ENCODE measurements at regions not wholly inside any gene's neighbourhood (a gene's known extent, or its start where the extent isn't known, plus 50 kb on each side); places are given as distances from the start of the nearest gene placed in this dataset.
"Not testable (repeated sequence)": the region's sequence is repeated elsewhere in the genome, so short reads cannot be mapped to it uniquely, and the experiment has no call there.

DNA sequence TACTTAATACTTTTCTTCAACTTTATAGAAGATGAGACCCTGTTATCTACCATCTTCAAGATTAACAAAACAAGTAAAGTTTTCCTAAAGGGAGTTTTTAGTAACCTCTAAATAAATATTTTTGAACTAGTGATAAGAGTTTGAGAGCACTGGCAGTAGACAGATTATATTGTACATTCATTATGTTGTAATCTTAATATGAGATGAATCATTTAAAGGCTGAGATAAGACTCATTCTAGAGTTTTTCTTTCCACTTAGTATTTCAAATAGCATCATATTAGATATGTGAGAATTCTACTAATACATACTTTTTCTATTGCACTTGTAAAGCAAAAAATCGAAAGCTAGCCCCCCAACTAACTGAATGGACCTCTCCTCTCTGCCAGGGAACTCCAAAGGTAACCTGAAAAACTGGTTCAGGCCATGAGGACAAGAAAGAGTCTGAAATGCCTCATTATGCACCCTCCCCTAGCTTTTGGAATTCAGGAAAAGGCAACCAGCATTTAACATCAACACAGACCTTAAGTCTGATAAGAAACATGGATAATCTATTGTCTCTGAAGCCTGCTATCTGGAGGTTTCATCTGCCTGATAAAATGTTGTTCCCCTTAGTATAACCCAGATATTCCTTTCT, 875.4 kb upstream of the SLC10A2 start:
- DNase-seq (no peak), ATAC-seq (replicated peaks) (no peak)
- Mint-ChIP-seq H3K4me1 (no peaks in the 10 kb centered on the region), H3K36me3 (no peaks in the 10 kb centered on the region), H3K4me3 (no peak overlapping the region), H3K9me3 (no peaks in the 10 kb centered on the region), H3K27ac (no peak overlapping the region), H3K27me3 (no peaks in the 10 kb centered on the region)

DNA sequence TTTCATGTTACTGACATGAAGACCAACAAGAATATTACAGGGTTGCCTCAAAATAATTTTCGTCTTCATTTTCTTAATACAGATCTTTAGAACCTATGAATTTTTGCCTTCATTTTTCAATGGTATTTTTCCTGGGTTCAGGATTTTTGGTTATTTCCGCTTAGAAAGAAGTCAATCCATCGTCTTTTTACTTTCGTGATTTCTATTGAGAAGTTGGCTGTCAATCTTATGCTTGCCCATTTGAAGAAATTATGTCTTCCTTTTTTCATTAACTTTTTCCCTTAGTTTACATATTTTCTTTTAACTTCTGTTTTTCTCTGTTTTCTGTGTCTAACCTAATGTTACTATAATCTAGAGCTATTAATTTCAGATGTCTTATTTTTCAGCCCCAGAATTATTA, 868.9 kb upstream of the SLC10A2 start:
- Mint-ChIP-seq H3K27me3 (no peaks in the 10 kb centered on the region), H3K36me3 (no peaks in the 10 kb centered on the region), H3K4me1 (no peaks in the 10 kb centered on the region), H3K9me3 (peaks cover 2 to 4% of the 10 kb centered on the region in 2 donors), H3K4me3 (no peak overlapping the region), H3K27ac (no peak overlapping the region)
- ATAC-seq (replicated peaks) = no peak
- DNase-seq = no peak

DNA sequence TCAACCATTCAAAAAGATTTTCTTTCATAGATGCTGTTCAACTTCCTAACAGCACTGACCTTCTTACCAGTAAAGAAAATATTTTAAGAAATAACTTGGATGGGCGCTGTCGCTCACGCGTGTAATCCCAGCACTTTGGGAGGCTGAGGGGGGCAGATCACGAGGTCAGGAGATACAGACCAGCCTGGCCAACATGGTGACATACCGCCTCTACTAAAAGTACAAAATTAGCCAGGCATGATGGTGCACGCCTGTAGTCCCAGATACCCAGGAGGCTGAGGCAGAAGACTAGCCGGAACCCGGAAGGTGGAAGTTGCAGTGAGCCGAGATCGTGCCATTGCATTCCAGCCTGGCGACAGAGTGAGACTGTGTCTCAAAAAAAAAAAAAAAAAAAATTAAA, 865.7 kb upstream of the SLC10A2 start:
- no peak for ATAC-seq (replicated peaks)
- H3K9me3 Mint-ChIP-seq = peaks cover 2 to 4% of the 10 kb centered on the region in 2 donors

DNA sequence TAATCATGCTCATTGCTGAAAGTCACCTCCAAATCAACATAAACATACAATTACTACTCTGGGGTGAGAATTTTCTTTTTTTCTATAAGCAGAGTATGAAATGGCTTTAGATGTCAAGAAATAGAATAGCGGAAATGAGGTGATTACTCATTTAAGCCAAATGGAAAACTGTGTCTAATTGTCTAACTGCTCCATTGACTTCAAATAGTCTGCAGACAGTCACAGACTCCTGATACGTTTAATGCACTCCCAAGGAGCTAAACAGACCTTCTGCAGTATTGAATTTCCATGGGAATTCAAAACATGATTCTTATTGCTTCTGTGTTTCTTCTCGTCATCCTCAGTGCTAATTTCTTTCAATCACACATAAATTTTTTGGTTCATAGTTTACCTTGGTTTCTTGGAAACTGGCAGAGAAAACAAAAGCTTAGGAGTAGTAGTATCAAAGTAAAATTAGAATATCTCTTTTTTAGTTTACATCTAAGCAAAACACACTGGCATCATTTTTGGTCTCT, 865.2 kb upstream of the SLC10A2 start:
- Mint-ChIP-seq H3K36me3 (no peaks in the 10 kb centered on the region), H3K9me3 (peaks cover 2 to 4% of the 10 kb centered on the region in 2 donors), H3K4me1 (no peaks in the 10 kb centered on the region), H3K27me3 (no peaks in the 10 kb centered on the region), H3K27ac (no peak overlapping the region), H3K4me3 (no peak overlapping the region)
- DNase-seq (no peak), ATAC-seq (replicated peaks) (no peak)

More for the DNA sequence above, 865.7 kb upstream of the SLC10A2 start:
- Mint-ChIP-seq H3K4me1 (no peaks in the 10 kb centered on the region), H3K4me3 (no peak overlapping the region), H3K27me3 (no peaks in the 10 kb centered on the region), H3K27ac (no peak overlapping the region), H3K36me3 (no peaks in the 10 kb centered on the region)
- DNase-seq = no peak

DNA sequence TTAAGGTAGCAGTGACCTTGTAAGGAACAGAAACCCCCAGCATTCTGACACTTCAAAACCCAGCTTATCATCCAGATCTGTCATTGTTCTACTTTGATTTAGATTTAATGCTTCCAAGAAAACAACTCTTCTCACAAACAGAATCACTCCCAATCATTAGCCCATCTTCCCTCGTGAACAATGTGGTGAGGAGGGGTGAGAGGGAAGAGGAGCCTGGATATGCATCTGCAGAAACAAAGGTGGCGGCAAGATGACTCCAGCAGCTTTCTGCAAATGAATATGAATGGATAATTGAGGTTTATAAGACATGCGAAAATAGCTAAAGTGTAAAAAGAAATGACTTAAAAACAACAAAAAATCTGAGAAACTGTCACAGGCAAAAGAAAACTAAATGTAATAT, 859.9 kb upstream of the SLC10A2 start:
- H3K36me3 Mint-ChIP-seq = no peaks in the 10 kb centered on the region
- H3K4me1 Mint-ChIP-seq = no peaks in the 10 kb centered on the region
- H3K27ac Mint-ChIP-seq = no peak overlapping the region
- DNase-seq (no peak), ATAC-seq (replicated peaks) (no peak)
- H3K4me3 Mint-ChIP-seq = no peak overlapping the region
- no peaks in the 10 kb centered on the region for H3K27me3 Mint-ChIP-seq
- no peaks in the 10 kb centered on the region for H3K9me3 Mint-ChIP-seq

DNA sequence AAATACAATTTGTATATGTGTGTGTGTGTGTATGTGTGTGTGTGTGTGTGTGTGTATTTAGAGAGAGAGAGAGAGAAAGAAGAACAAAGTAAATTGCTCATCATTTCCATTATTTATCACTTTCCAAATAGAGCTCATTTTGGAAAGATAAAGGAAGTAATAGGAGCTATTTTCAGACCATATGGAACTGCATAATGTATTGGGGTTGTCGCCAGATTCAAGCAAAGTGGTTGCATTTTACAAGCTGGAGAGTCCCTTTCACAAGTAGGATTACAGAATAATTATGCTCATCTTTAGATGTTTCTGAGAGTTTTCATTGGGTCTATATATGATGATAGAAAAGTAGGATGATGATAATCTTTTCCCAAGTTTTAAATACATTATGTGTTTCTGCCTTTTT, 842.7 kb upstream of the SLC10A2 start:
- Mint-ChIP-seq H3K4me1 (no peaks in the 10 kb centered on the region), H3K4me3 (no peak overlapping the region), H3K27ac (no peak overlapping the region), H3K9me3 (peaks cover 0 to 3% of the 10 kb centered on the region in 2 donors), H3K36me3 (no peaks in the 10 kb centered on the region), H3K27me3 (no peaks in the 10 kb centered on the region)
- DNase-seq = no peak
- ATAC-seq (replicated peaks) = no peak

DNA sequence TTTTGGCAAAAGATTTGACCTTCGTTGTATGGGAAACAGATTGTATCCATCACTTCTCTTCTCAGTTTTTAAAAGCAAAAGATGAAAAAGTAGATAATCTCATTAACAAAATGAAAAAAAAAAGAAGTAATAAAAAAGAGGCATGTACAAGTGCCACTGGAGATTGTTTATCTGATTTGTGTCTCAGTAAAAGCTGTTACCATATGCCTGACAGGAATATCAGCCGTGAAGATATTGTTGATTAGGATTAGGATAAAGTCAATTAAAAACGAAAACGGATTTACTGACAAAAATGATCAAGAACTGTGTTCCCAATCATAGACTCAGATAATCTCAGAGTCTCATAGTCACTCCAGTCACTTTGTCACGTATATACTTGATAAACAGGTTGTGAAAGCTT, 842.1 kb upstream of the SLC10A2 start:
- H3K9me3 Mint-ChIP-seq = peaks cover 0 to 3% of the 10 kb centered on the region in 2 donors
- no peaks in the 10 kb centered on the region for H3K4me1 Mint-ChIP-seq
- ATAC-seq (replicated peaks) = no peak
- DNase-seq = no peak
- no peaks in the 10 kb centered on the region for H3K36me3 Mint-ChIP-seq
- no peak overlapping the region for H3K4me3 Mint-ChIP-seq
- no peak overlapping the region for H3K27ac Mint-ChIP-seq
- no peaks in the 10 kb centered on the region for H3K27me3 Mint-ChIP-seq

DNA sequence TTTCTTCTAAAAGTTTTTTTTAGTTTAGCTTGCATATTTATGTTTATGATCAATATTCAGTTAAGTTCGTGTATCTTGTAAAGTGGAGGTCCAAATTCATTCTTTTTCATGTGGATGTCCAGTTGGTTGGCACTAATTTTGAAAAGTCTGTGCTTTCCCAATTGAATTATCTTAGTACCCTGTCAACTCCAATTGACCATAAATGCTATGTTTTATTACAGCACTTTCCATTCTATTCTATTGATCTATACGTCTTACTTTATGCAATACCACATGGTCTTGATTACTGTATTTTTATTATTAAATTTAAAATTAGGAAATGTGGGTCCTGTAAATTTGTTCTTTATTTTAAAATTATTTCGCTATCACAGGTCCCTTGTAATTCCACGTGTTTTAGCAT, 837.6 kb upstream of the SLC10A2 start:
- Mint-ChIP-seq H3K27me3 (no peaks in the 10 kb centered on the region), H3K27ac (no peak overlapping the region), H3K4me1 (no peaks in the 10 kb centered on the region), H3K4me3 (no peak overlapping the region), H3K9me3 (peaks cover 0 to 5% of the 10 kb centered on the region in 2 donors), H3K36me3 (no peaks in the 10 kb centered on the region)
- no peak for DNase-seq
- ATAC-seq (replicated peaks) = no peak

DNA sequence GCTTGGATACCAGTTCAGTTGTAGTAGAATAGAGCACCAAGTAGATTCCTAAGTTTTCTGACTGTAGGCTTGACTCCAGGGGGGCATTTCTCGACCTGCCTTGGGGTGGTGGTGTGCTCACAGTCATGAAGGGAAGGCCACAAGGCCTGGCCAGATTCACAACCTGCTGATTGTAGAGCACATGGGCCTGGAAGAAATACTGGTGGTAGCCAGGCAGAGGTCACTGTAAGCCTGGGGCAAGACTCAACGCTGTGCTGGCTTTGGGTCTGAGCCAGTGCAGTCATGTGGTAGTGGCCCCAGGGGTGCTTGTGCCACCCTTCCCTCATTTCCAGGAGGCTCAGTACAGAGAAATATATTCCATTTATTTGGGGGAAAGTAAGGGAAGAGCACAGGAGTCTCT, 832.3 kb upstream of the SLC10A2 start:
- no peaks in the 10 kb centered on the region for H3K27me3 Mint-ChIP-seq
- no peak overlapping the region for H3K27ac Mint-ChIP-seq
- no peaks in the 10 kb centered on the region for H3K36me3 Mint-ChIP-seq
- H3K9me3 Mint-ChIP-seq = peaks cover 0 to 2% of the 10 kb centered on the region in 2 donors
- no peaks in the 10 kb centered on the region for H3K4me1 Mint-ChIP-seq
- ATAC-seq (replicated peaks) = peak in 1 of 2 donors; percentile 14
- DNase-seq = no peak
- H3K4me3 Mint-ChIP-seq = no peak overlapping the region

DNA sequence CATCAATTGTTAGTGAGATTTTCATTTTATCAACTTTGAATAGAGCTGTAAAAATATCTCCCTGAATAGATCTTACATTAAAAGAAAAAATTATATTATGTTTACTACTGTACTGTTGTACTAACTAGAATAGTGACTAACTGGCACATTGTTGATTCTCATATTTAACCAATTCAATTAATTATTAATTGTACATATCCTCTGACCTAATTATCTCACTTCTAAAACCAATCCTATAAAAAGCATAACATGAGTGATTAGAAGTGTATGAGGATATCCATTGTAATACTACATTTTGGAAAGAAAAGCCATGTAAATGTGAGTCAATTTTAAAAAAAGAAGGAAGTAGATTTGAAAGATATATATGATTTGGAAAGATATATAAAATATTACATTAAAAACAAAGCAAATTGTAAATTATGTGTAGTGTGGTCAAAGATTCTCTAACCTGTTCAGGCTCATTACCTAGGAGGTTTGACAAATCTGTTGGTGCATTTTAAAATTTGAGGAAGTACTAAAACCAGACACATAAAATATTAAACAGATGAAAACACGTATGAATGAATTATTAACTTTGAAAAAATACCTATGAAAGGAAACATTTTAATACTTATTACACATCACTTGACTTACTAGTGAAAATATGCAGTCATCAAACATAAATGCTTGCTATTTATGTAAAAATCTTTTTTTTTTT, 829.8 kb upstream of the SLC10A2 start:
- H3K9me3 Mint-ChIP-seq = peaks cover 0 to 2% of the 10 kb centered on the region in 2 donors
- no peak overlapping the region for H3K27ac Mint-ChIP-seq
- no peak for ATAC-seq (replicated peaks)
- H3K4me3 Mint-ChIP-seq = no peak overlapping the region
- no peak for DNase-seq
- no peaks in the 10 kb centered on the region for H3K36me3 Mint-ChIP-seq
- no peaks in the 10 kb centered on the region for H3K4me1 Mint-ChIP-seq
- no peaks in the 10 kb centered on the region for H3K27me3 Mint-ChIP-seq

DNA sequence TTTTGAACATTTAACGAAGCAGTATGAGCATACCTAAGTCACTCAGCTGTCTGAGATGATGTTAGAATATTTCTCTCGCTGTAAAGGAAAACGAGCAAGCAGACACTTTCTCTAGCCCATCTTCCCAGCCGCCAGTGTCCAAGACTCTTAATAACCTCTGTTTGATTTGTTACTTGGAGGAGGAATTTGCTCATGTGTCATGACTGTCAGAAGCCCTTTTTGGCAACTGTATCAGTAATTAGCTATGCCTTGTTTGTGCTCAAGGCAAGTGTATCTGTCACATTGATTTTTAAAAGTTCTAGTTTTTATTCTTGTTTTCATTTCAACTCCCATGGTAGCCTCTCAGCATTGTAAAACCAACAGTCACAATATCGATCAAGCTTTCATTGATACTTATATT, 828.4 kb upstream of the SLC10A2 start:
- Mint-ChIP-seq H3K27me3 (no peaks in the 10 kb centered on the region), H3K4me3 (no peak overlapping the region), H3K36me3 (no peaks in the 10 kb centered on the region), H3K9me3 (no peaks in the 10 kb centered on the region), H3K27ac (no peak overlapping the region), H3K4me1 (no peaks in the 10 kb centered on the region)
- no peak for ATAC-seq (replicated peaks)
- DNase-seq = no peak

DNA sequence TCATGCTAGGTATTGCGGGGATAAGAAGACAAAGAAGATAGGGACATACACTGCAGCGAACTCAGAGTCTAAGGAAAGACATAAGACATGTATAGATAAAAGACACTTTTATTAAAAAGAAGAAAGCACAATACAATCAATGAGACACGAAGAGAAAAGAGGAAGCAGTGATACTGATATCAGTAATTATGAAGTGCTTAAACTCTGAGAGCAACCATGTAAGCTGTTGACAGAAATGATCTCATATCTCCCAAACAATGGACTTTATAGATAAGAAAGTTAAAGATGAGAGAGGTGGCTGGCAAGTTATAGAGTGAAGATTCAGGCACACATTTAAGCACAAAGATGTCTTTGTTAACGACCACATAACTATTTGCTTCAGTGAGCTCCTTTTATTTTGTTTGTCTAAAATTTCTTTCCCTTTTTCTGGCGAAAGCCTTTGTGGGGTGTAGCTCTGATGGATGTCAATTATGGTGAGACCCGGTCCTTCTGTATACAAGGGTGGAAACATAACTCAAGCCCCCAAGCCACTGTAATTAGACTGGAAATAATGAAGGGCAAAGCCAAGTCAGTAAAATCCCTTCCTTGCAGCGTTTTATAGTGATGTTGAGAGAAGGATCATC, 818.0 kb upstream of the SLC10A2 start:
- Mint-ChIP-seq H3K36me3 (no peaks in the 10 kb centered on the region), H3K4me1 (no peaks in the 10 kb centered on the region)
- ATAC-seq (replicated peaks) = no peak

DNA sequence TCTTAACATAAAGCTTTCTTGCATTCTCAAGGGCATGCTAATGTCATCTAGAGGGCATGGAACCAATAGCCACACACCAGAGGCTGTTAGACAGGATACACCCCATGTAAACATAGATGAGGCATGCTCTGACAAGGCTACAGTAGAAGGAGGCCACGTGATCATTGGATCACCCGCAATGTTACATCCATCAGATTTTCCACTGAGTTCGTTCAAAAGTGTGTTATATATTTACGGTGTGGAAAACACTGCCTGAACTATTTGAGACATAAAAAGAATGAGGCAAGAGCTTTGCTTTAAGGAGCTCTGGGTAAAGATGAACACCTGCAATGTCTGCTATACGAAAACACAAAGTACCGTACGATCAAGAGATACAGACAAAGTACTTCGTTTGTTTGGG, 817.5 kb upstream of the SLC10A2 start:
- Mint-ChIP-seq H3K27me3 (no peaks in the 10 kb centered on the region), H3K9me3 (no peaks in the 10 kb centered on the region), H3K4me3 (no peak overlapping the region), H3K27ac (no peak overlapping the region), H3K36me3 (no peaks in the 10 kb centered on the region), H3K4me1 (no peaks in the 10 kb centered on the region)
- ATAC-seq (replicated peaks) (no peak), DNase-seq (no peak)

More for the DNA sequence above, 818.0 kb upstream of the SLC10A2 start:
- H3K27me3 Mint-ChIP-seq = no peaks in the 10 kb centered on the region
- no peaks in the 10 kb centered on the region for H3K9me3 Mint-ChIP-seq
- H3K4me3 Mint-ChIP-seq = no peak overlapping the region
- H3K27ac Mint-ChIP-seq = no peak overlapping the region
- DNase-seq = no peak

DNA sequence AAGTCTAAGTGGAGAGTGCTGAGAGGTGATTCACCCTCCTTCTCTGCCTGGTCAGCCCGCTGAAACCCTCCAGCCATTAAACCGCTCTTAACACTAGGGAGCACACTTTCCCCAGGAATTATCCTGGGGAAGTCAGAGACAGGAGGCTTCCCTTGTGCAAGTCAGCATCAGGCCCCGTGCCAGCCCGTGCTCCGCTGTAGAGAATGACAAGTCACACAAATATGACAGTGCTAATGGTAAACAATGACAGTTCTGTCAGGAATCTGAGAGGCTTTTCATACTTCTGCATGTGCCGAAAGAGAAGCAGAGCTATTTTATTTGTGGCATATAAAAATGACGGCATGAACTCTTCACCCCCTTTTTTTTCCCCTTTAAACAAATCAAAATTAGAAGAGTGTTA, 816.9 kb upstream of the SLC10A2 start:
- Mint-ChIP-seq H3K27me3 (no peaks in the 10 kb centered on the region), H3K4me3 (no peak overlapping the region), H3K36me3 (no peaks in the 10 kb centered on the region), H3K4me1 (no peaks in the 10 kb centered on the region), H3K27ac (no peak overlapping the region), H3K9me3 (no peaks in the 10 kb centered on the region)
- no peak for DNase-seq
- ATAC-seq (replicated peaks) = no peak

DNA sequence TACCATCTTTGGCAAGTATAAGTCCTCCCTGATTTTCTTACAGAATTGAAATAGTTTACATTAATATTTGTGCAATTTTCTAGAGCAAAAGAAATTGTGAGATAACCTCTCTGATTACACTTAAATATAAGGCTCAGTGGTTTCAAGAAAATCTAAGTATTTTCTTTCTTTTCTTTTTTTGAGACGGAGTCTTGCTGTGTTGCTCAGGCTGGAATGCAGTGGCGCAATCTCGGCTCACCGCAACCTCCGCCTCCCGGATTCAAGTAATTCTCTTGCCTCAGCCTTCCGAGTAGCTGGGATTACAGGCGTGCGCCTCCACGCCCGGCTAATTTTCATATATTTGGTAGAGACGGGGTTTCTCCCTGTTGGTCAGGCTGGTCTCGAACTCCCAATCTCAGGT, 813.9 kb upstream of the SLC10A2 start:
- H3K27ac Mint-ChIP-seq; DNase-seq; ATAC-seq (replicated peaks); H3K27me3 Mint-ChIP-seq; H3K4me3 Mint-ChIP-seq; H3K9me3 Mint-ChIP-seq; H3K4me1 Mint-ChIP-seq; H3K36me3 Mint-ChIP-seq: not testable (repeated sequence)
